Dermis microvascular lymphatic vessel endothelial cell (primary cell): ENCODE measurements at regions not wholly inside any gene's neighbourhood (a gene's known extent, or its start where the extent isn't known, plus 50 kb on each side); places are given as distances from the start of the nearest gene placed in this dataset.
"Not testable (repeated sequence)": the region's sequence is repeated elsewhere in the genome, so short reads cannot be mapped to it uniquely, and the experiment has no call there.

Experiments used
- DNase-seq, 2 donors: peaks; one replicate each; pipeline versions ENCODE4 v3.0.0 to v3.0.0-alpha.2; 2010; ENCODE audit warnings: low read depth in 2 of 2

- DNase-seq: no peak
Observed at GRCh38 chr10:80946957-80947726, 409.4 kb downstream of the SH2D4B start.

- DNase-seq: no peak
Observed at GRCh38 chr10:80949785-80950184, 412.1 kb downstream of the SH2D4B start.

GRCh38 chr10:80952436-80952835 lies 414.7 kb downstream of the SH2D4B start:
- no peak for DNase-seq

GRCh38 chr10:80957161-80957560 lies 419.5 kb downstream of the SH2D4B start:
- no peak for DNase-seq

GRCh38 chr10:80964179-80964578 lies 426.5 kb downstream of the SH2D4B start:
- DNase-seq: no peak

GRCh38 chr10:80964955-80965614 lies 427.4 kb downstream of the SH2D4B start:
- no peak for DNase-seq

GRCh38 chr10:80966326-80966986 lies 428.8 kb downstream of the SH2D4B start:
- no peak for DNase-seq

- DNase-seq: not testable (repeated sequence)
Observed at GRCh38 chr10:80967357-80967756, 429.7 kb downstream of the SH2D4B start.

- no peak for DNase-seq
Observed at GRCh38 chr10:80968903-80969302, 431.2 kb downstream of the SH2D4B start.

GRCh38 chr10:80971461-80971860 lies 433.8 kb downstream of the SH2D4B start:
- DNase-seq: no peak

- DNase-seq: no peak
Observed at GRCh38 chr10:80976658-80977057, 439.0 kb downstream of the SH2D4B start.

- DNase-seq: no peak
Observed at GRCh38 chr10:80985102-80985501, 447.4 kb downstream of the SH2D4B start.

- DNase-seq: no peak
Observed at GRCh38 chr10:80986596-80986995, 448.9 kb downstream of the SH2D4B start.

GRCh38 chr10:80988755-80989154 lies 451.1 kb downstream of the SH2D4B start:
- no peak for DNase-seq

- DNase-seq: no peak
Observed at GRCh38 chr10:80996615-80997193, 459.0 kb downstream of the SH2D4B start.

- no peak for DNase-seq
Observed at GRCh38 chr10:81000781-81001180, 463.1 kb downstream of the SH2D4B start.

- no peak for DNase-seq
Observed at GRCh38 chr10:81002382-81002781, 464.7 kb downstream of the SH2D4B start.

GRCh38 chr10:81007872-81008271 lies 470.2 kb downstream of the SH2D4B start:
- no peak for DNase-seq

- DNase-seq: no peak
Observed at GRCh38 chr10:81008726-81009125, 471.0 kb downstream of the SH2D4B start.

- no peak for DNase-seq
Observed at GRCh38 chr10:81009296-81009695, 471.6 kb downstream of the SH2D4B start.

GRCh38 chr10:81013771-81014170 lies 476.1 kb downstream of the SH2D4B start:
- no peak for DNase-seq
